Activated CD4-positive, alpha-beta memory T cell treated with anti-CD3 and anti-CD28 coated beads for 36 hours (primary cell): ENCODE measurements at regions not wholly inside any gene's neighbourhood (a gene's known extent, or its start where the extent isn't known, plus 50 kb on each side); places are given as distances from the start of the nearest gene placed in this dataset.
"Not testable (repeated sequence)": the region's sequence is repeated elsewhere in the genome, so short reads cannot be mapped to it uniquely, and the experiment has no call there.

Experiments used
- CTCF ChIA-PET: fragments of 350-600 bp; sonication (Branson Sonifier 250); formaldehyde crosslinking; loops from one replicate; lab custom pipeline; 2021; ENCODE audit warnings: antibody characterized with exemption, inconsistent platforms; lab: Charles Lee
- POLR2A ChIA-PET: fragments of 350-600 bp; sonication (Branson Sonifier 250); formaldehyde crosslinking; loops from one replicate; lab custom pipeline; 2021; ENCODE audit warnings: antibody characterized with exemption; lab: Charles Lee
- DNase-seq: peaks from one replicate; pipeline ENCODE4 v3.0.0-alpha.2; 2020
- H3K27ac Mint-ChIP-seq: one replicate; pipeline ENCODE4 v1.8.0; 2021; ENCODE audit warnings: mixed read lengths
- H3K27me3 Mint-ChIP-seq: one replicate; pipeline ENCODE4 v1.8.0; 2021; ENCODE audit warnings: mixed read lengths
- H3K36me3 Mint-ChIP-seq: one replicate; pipeline ENCODE4 v1.8.0; 2021; ENCODE audit warnings: mixed read lengths
- H3K4me1 Mint-ChIP-seq: one replicate; pipeline ENCODE4 v1.8.0; 2021; ENCODE audit warnings: low read depth, mixed read lengths
- H3K4me3 Mint-ChIP-seq: one replicate; pipeline ENCODE4 v1.8.0; 2021; ENCODE audit warnings: mild to moderate bottlenecking, mixed read lengths
- H3K9me3 Mint-ChIP-seq: one replicate; pipeline ENCODE4 v1.8.0; 2021; ENCODE audit warnings: mixed read lengths
- intact Hi-C: fragments of 100-400 bp; cut with micrococcal nuclease; formaldehyde crosslinking; loops from one replicate; pipeline ENCODE4 v1.15.1; 2023

DNA sequence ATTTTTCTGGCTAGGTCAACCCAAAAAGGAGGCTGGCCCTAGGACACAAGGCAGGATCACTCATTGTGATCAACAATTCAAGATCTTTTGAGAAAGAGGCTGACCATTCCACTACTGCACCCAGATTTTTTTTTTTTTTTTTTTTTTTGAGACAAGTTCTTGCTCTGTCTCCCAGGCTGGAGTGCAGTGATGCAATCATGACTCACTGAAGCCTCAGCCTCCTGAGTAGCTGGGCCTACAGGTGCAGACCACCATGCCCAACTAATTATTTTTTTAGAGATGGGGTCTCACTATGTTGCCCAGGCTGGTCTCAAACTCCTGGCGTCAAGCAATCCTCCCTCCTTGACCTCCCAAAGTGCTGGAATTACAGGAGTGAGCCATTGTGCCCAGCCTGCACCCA is 265.4 kb downstream of the SOX9 start:
- H3K27me3 Mint-ChIP-seq, DNase-seq, H3K4me1 Mint-ChIP-seq, H3K9me3 Mint-ChIP-seq, H3K27ac Mint-ChIP-seq, H3K36me3 Mint-ChIP-seq, H3K4me3 Mint-ChIP-seq, CTCF ChIA-PET, intact Hi-C loops, POLR2A ChIA-PET: not testable (repeated sequence)

DNA sequence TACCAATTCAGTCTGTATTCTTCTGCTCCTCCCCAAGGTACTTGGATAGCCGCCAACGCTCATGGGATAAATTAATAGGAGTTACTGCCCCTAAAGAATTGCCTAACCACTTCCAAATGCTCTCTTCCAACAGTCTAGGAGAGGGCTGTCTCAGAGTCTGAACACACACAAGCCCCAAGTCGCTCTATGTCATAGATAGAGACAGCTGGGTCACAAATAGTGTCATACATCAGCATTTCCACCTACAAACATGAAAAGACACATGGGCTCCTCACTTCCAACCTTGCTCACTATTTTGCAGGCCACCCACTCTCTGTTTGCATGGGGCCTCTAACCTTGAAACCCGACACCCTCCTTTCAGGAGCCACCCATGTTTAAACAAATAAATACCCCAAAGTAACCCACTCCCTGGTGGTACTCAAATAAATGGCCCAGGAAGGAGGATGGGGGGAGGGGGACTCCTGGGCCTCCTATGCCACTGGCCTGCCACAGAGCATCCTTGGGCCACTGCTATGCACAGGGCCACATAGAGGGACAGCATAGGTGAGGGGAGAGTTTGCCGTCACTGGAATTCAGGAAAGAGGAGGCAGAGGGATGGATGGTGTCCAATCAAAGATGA is 265.9 kb downstream of the SOX9 start:
- Mint-ChIP-seq H3K9me3 (no peaks in the 10 kb centered on the region), H3K27ac (no peak overlapping the region), H3K4me1 (no peaks in the 10 kb centered on the region), H3K4me3 (no peak overlapping the region), H3K36me3 (no peaks in the 10 kb centered on the region), H3K27me3 (peaks cover 8% of the 10 kb centered on the region)
- CTCF ChIA-PET = no interaction called here
- DNase-seq = no peak
- intact Hi-C loops = no loop called here
- POLR2A ChIA-PET = no interaction called here

DNA sequence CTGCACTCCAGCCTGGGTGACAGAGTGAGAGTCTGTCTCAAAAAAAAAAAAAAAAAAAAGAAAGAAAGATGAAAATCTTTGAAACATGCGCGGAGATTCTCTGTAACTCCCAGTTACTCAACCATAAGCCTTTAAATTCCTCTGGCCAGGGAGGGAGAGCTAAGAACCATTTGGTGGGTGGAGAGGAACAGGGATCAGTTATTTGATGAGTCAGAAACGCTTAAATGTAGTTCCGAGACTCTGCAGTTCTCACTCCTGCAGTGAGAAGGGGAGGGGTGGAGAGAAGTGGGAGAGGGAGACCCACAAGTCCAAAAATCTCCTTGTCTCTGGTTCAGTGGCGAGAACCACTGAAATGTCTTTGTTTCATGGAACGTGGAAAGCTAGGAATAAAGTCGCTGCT is 266.7 kb downstream of the SOX9 start:
- H3K27me3 Mint-ChIP-seq = peaks cover 8% of the 10 kb centered on the region
- no peak for DNase-seq
- no peaks in the 10 kb centered on the region for H3K4me1 Mint-ChIP-seq
- H3K36me3 Mint-ChIP-seq = no peaks in the 10 kb centered on the region
- POLR2A ChIA-PET = no interaction called here
- H3K9me3 Mint-ChIP-seq = no peaks in the 10 kb centered on the region
- CTCF ChIA-PET = no interaction called here
- no peak overlapping the region for H3K4me3 Mint-ChIP-seq
- intact Hi-C loops = no loop called here
- no peak overlapping the region for H3K27ac Mint-ChIP-seq

DNA sequence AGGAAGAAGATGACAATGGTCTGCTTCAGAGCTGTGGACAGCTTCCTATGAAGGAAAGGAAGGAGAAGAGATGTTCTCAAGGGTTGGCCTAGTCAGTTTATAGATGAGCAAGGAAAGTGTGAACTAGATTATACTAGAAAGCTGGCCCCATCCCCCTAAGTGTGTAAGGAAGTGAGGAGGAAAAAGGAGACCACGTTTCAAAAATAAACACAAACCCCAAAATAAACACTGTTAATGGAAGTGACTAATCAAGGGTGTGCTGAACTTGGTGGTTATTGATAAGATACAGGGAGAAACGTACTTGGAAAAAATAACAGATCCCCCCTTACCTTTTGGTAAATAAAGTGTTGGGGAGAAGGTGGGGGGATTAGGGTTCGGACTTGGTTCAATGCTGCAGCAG is 267.1 kb downstream of the SOX9 start:
- ChIA-PET POLR2A (no interaction called here), CTCF (no interaction called here)
- Mint-ChIP-seq H3K27ac (no peak overlapping the region), H3K9me3 (no peaks in the 10 kb centered on the region), H3K4me1 (no peaks in the 10 kb centered on the region), H3K4me3 (no peak overlapping the region), H3K36me3 (no peaks in the 10 kb centered on the region), H3K27me3 (peaks cover 7% of the 10 kb centered on the region)
- no peak for DNase-seq
- intact Hi-C loops = no loop called here

DNA sequence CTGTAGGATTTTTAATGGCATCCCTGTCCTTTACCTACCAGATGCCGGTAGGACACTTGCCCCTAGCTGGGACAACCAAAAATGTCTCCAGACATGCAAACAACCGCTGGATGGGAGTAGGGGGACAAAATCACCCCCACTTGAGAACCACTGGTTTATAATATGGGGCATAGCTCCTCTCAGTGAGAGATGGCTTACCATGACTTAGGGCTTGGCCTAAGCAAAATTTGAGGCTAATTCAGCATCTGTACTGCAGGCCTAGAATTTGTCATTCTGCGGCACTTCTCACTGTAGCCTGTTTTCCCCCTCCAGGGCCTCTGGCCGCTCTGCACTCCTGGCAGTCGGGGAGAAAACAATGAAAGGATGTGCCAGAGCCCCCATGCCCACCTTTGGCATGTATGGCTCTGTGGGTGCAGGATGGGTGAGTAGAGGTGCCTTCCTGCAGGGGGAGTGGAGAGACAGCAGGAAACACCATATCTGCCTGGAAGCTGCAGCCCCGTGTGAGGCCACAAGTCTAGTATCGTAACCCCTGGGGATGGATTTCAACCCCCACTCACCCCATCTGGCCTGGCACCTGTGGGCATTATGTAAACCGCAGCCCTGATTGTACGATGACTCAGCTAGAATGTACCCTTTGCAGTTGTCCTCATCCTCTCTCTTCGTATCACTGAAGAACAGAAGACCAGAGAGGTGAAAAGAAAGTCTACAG is 268.1 kb downstream of the SOX9 start:
- CTCF ChIA-PET = no interaction called here
- H3K36me3 Mint-ChIP-seq = no peaks in the 10 kb centered on the region
- no peaks in the 10 kb centered on the region for H3K9me3 Mint-ChIP-seq
- H3K27me3 Mint-ChIP-seq = peaks cover 7% of the 10 kb centered on the region
- POLR2A ChIA-PET = no interaction called here
- H3K4me1 Mint-ChIP-seq = no peaks in the 10 kb centered on the region
- intact Hi-C loops = no loop called here
- no peak overlapping the region for H3K4me3 Mint-ChIP-seq
- DNase-seq = no peak
- no peak overlapping the region for H3K27ac Mint-ChIP-seq

DNA sequence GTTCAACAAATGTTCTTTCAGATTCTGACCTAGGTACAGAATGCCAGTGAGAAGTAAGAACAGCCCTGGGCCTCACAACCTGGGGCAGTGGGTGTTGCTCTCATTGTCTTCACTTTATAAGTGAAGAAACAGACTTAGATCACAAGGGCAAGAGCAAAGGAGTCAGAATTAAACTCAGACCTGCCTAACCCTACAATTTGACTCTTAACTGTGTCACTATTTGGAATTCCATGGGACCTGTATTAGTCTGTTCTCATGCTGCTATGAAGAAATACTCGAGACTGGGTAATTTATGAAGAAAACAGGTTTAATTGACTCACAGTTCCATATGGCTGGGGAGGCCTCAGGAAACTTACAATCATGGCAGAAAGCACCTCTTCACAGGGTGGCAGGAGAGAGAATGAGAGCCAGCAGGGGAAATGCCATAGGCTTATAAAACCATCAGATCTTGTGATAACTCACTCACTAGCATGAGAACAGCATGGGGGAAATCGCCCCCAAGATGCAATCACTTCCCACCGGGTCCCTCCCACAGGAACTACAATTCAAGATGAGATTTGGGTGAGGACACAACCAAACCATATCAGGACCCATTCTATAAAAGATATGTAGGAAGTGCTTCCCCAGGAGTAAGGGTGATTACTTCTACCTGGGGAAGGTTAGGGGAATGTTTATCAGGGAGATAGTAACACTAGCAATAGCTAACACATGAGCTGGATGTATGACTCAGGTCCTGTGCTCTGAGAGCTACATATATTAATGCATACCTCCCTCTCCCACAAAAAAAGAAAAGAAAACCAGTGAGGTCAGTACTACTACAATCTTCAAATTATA is 270.1 kb downstream of the SOX9 start:
- intact Hi-C loops = no loop called here
- Mint-ChIP-seq H3K9me3 (no peaks in the 10 kb centered on the region), H3K27me3 (peaks cover 5% of the 10 kb centered on the region), H3K27ac (no peak overlapping the region), H3K36me3 (no peaks in the 10 kb centered on the region), H3K4me1 (no peaks in the 10 kb centered on the region), H3K4me3 (no peak overlapping the region)
- POLR2A ChIA-PET = no interaction called here
- CTCF ChIA-PET = no interaction called here
- no peak for DNase-seq

DNA sequence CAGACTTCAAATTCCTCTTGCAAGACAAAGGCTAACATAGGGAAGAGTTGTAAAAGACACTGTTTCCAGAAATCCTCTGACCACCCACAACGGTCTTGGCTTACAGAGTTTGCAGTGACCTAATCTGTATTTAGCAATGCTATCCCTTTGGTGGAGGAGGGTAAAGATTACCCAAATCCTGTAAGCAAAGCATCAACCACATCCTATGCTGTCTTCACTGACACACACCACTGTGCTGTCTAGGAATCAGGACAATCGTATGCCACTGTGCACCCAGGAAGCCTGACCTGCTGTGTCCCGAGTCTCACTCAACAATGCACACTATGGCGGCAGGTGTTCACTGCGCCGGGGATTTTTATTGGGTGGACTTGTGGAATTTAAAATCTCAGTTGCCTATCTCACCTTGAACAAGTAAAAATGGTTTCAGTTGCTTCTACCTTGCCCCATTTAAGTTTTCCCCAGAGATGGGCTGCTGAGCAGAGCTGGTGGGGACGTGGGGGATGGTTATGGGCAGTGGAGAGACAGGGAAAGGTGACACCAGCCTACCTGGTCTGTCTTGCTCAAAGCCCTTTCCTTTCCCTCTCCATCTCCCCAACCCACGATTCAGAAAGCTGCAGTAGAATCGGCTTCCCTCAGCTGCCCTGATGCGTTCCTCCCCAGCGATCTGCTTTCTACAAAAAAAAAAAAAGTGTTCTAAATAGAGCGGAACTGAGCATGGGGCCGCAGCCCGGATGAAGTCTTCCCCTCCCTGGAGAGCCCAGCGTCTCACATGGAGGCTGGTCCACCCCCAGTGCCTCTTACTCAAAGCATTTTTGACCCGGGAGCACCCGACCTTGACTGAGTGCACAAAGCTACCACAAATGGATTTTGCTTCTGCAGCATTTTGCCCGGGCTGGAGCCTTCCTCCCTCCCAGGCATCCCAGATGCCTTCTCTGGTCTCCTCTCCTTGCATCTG is 271.5 kb downstream of the SOX9 start:
- POLR2A ChIA-PET = no interaction called here
- peaks cover 3% of the 10 kb centered on the region for H3K27me3 Mint-ChIP-seq
- CTCF ChIA-PET = no interaction called here
- no peak overlapping the region for H3K4me3 Mint-ChIP-seq
- H3K4me1 Mint-ChIP-seq = no peaks in the 10 kb centered on the region
- H3K27ac Mint-ChIP-seq = no peak overlapping the region
- no peak for DNase-seq
- intact Hi-C loops = no loop called here
- no peaks in the 10 kb centered on the region for H3K9me3 Mint-ChIP-seq
- H3K36me3 Mint-ChIP-seq = no peaks in the 10 kb centered on the region

DNA sequence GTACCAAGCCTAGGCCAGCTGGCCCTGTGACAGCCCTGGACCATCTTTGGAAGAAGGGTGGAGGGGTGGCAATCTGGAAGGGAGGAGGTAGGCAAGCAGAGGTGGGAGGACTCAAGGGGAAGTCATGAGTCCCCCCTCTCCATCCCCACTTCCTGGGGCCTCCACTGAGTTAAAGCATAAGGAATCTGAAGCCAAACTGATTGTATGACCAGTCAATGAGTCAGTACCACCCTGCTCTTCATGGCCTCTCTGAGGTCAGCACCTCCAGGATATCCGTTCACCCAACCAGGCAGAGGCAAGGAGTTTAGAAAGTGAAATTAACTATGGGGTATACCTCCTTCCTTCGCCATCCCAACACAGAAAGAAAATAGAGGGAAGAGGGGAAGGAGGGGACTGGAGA is 272.7 kb downstream of the SOX9 start:
- no peak overlapping the region for H3K4me3 Mint-ChIP-seq
- no peak for DNase-seq
- intact Hi-C loops = no loop called here
- H3K27ac Mint-ChIP-seq = no peak overlapping the region
- ChIA-PET POLR2A (no interaction called here), CTCF (no interaction called here)
- H3K4me1 Mint-ChIP-seq = no peaks in the 10 kb centered on the region
- no peaks in the 10 kb centered on the region for H3K9me3 Mint-ChIP-seq
- H3K27me3 Mint-ChIP-seq = no peaks in the 10 kb centered on the region
- no peaks in the 10 kb centered on the region for H3K36me3 Mint-ChIP-seq

DNA sequence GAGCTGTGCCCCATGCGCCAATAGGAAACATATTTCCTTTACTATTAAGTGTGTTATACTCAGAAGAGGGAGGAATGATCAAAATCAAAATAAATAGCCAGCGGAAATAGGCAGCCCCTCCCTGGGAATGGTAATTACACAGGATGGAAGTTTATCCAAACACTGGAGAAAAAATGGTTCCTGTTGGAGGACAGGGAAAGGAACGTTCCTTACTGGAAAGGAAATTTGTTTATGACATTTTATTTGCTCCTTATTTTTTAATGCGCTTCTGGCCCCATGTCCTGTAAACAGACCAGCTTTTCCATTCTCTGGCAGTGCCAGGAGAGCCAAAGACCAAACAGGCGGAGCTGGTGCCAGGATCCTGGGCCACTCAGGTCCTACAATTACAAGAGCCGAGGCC is 273.7 kb downstream of the SOX9 start:
- ChIA-PET CTCF (no interaction called here), POLR2A (no interaction called here)
- Mint-ChIP-seq H3K9me3 (no peaks in the 10 kb centered on the region), H3K36me3 (no peaks in the 10 kb centered on the region), H3K4me1 (no peaks in the 10 kb centered on the region), H3K27ac (no peak overlapping the region), H3K4me3 (no peak overlapping the region), H3K27me3 (no peaks in the 10 kb centered on the region)
- intact Hi-C loops = no loop called here
- DNase-seq = no peak

DNA sequence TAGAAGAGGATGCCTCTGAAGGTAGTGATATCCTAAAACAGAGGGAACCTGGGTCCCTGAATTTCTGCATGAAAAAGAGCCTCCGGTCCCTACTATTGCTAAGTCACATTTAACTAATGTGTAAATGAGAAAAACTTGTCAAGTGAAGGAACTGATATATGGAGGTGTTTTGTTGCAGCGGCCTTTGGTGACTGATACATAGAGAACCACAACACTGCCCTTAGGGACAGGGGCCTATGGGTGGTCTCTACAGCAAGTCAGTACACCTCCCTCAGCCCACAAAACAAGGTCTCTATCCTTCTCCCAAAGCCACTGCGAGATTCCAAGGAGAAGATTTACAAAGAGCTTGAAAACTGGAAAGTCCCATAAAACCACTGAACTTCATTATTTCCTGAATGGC is 275.3 kb downstream of the SOX9 start:
- H3K4me3 Mint-ChIP-seq = no peak overlapping the region
- no peak overlapping the region for H3K27ac Mint-ChIP-seq
- H3K27me3 Mint-ChIP-seq = no peaks in the 10 kb centered on the region
- CTCF ChIA-PET = no interaction called here
- H3K9me3 Mint-ChIP-seq = no peaks in the 10 kb centered on the region
- intact Hi-C loops = no loop called here
- POLR2A ChIA-PET = no interaction called here
- H3K36me3 Mint-ChIP-seq = no peaks in the 10 kb centered on the region
- no peak for DNase-seq
- no peaks in the 10 kb centered on the region for H3K4me1 Mint-ChIP-seq

DNA sequence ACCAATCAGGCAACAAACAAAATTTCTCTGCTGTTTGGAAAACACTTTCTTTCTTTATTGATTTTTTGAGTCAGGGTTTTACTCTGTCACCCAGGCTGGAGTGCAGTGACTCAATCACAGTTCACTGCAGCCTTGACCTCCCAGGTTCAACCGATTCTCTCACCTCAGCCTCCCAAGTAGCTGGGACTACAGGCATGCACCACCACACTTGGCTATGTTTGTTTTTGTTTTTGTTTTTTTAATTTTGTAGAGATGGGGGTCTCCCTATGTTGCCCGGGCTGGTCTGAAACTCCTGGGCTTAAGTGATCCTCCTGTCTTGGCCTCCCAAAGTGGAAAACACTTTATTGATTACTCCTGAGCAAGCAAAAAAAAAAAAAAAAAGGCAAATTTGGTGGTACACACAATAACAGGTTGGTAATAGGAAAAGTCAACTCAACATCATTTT is 276.4 kb downstream of the SOX9 start:
- H3K27ac Mint-ChIP-seq = no peak overlapping the region
- no peaks in the 10 kb centered on the region for H3K27me3 Mint-ChIP-seq
- POLR2A ChIA-PET = no interaction called here
- intact Hi-C loops = no loop called here
- H3K9me3 Mint-ChIP-seq = no peaks in the 10 kb centered on the region
- no peaks in the 10 kb centered on the region for H3K4me1 Mint-ChIP-seq
- H3K4me3 Mint-ChIP-seq = no peak overlapping the region
- no peaks in the 10 kb centered on the region for H3K36me3 Mint-ChIP-seq
- CTCF ChIA-PET = no interaction called here
- no peak for DNase-seq

DNA sequence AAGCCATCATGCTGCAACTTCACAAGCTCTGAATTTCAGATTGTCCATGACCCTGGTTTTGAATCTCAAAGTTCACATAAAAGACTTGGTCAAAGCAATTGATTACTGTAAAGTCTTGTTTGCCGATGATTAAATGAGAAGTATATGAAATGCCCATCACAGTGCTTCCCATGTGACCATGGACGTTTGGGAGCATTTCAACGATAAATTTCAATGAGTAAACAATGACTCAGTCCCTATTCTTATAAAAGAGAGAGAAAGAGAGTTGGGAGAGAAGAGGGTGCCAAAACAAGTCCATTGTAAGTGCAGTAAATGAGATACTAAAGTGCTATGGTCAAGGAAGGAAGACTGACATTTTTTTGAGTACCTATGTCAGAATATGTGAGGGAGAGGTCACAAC is 276.9 kb downstream of the SOX9 start:
- no peak for DNase-seq
- no peaks in the 10 kb centered on the region for H3K36me3 Mint-ChIP-seq
- no peaks in the 10 kb centered on the region for H3K9me3 Mint-ChIP-seq
- POLR2A ChIA-PET = no interaction called here
- intact Hi-C loops = no loop called here
- CTCF ChIA-PET = no interaction called here
- no peaks in the 10 kb centered on the region for H3K27me3 Mint-ChIP-seq
- no peak overlapping the region for H3K27ac Mint-ChIP-seq
- no peak overlapping the region for H3K4me3 Mint-ChIP-seq
- H3K4me1 Mint-ChIP-seq = no peaks in the 10 kb centered on the region
